MCF 10A (cell line): ENCODE measurements at regions not wholly inside any gene's neighbourhood (a gene's known extent, or its start where the extent isn't known, plus 50 kb on each side); places are given as distances from the start of the nearest gene placed in this dataset.

Experiments
- BruUV-seq: library from RNA; stranded (reverse); fragments of 400-500 nt; replicated peaks from 2 replicates; lab custom pipeline; 2021; lab: Mats Ljungman, UMichigan
- CTCF ChIA-PET: fragments of 300-600 bp; sonication (Branson Sonifier 250); formaldehyde crosslinking; extraction: SDS; loops from one replicate; lab custom pipeline; 2021; ENCODE audit warnings: antibody characterized with exemption, inconsistent platforms; lab: Yijun Ruan, JAX
- POLR2A ChIA-PET: fragments of 300-600, 350-650 bp; sonication (Branson Sonifier 250); formaldehyde crosslinking; extraction: SDS; loops from one replicate; lab custom pipeline; 2020; ENCODE audit warnings: antibody characterized with exemption, inconsistent platforms; lab: Yijun Ruan, JAX
- DNase-seq: peaks from one replicate; pipeline ENCODE4 v3.0.0-alpha.2; 2018; ENCODE audit not compliant: unreplicated experiment
- H3K27ac Mint-ChIP-seq: one replicate; pipeline ENCODE4 v1.8.0; 2022; ENCODE audit warnings: mild to moderate bottlenecking, low read depth, mixed read lengths; ENCODE audit not compliant: unreplicated experiment
- H3K27me3 Mint-ChIP-seq: one replicate; pipeline ENCODE4 v1.8.0; 2022; ENCODE audit warnings: mixed read lengths; ENCODE audit not compliant: insufficient read depth, unreplicated experiment
- H3K36me3 Mint-ChIP-seq: one replicate; pipeline ENCODE4 v1.8.0; 2022; ENCODE audit warnings: mild to moderate bottlenecking, moderate library complexity, mixed read lengths; ENCODE audit not compliant: insufficient read depth, unreplicated experiment
- H3K4me1 Mint-ChIP-seq: one replicate; pipeline ENCODE4 v1.8.0; 2022; ENCODE audit warnings: mixed read lengths; ENCODE audit not compliant: insufficient read depth, unreplicated experiment
- H3K4me3 Mint-ChIP-seq: one replicate; pipeline ENCODE4 v1.8.0; 2022; ENCODE audit warnings: mild to moderate bottlenecking, moderate library complexity, mixed read lengths; ENCODE audit not compliant: unreplicated experiment
- H3K9me3 Mint-ChIP-seq: one replicate; pipeline ENCODE4 v1.8.0; 2022; ENCODE audit warnings: mixed read lengths; ENCODE audit not compliant: unreplicated experiment
- CTCF ChIP-seq: fragments of 200-600 bp; IDR thresholded peaks from one replicate; pipeline ENCODE4 v1.8.0; 2022; ENCODE audit warnings: antibody characterized with exemption, mild to moderate bottlenecking; ENCODE audit not compliant: unreplicated experiment
- intact Hi-C: fragments of 100-400 bp; cut with micrococcal nuclease; formaldehyde crosslinking; loops from 2 replicates; pipeline ENCODE4 v1.14.1; 2022

- CTCF ChIA-PET: interaction anchor here (0.5 to 4.7 kb wide), 20 partner anchors 10 to 617 kb away, joined by 3 to 42 read pairs (median 4); partner anchors contain the start of gene RBBP8
- Mint-ChIP-seq H3K27me3 (no peaks in the 10 kb centered on the region), H3K27ac (peak overlapping the region; percentile 71), H3K4me1 (peaks cover 58% of the 10 kb centered on the region), H3K36me3 (no peaks in the 10 kb centered on the region), H3K4me3 (no peak overlapping the region), H3K9me3 (no peaks in the 10 kb centered on the region)
- no peak for TF ChIP-seq CTCF
- BruUV-seq: no TSS peak
- POLR2A ChIA-PET: interaction anchor here (0.6 to 5.3 kb wide), 14 partner anchors 11 to 684 kb away, joined by 3 to 76 read pairs (median 6); partner anchors contain the start of gene RBBP8
- intact Hi-C loops: loop anchor here (1.0 to 5.0 kb wide), 3 partner anchors 34 to 137 kb away; partner anchors contain the start of gene RBBP8
- DNase-seq: no peak
Measured at GRCh38 chr18:22846697-22847096, 86.4 kb upstream of the RBBP8 start.

DNA sequence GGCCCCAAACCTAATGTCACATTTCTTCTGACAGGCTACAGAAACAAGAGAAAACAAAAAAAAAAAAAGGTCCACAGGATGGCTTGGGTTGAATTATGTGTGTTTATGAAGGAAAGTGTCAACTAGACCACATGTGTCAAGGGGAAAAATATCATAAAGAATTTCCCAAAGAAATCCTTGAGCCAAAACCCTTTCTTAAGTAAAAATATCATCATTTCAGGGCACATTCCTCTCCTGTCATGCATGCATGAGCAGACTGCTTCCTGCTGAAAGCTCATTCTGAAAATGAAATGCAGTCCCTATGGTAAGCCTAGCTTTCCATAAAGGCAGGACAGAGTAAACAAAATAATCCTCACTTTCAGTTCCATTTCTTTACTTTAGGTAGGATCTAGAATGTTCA lies 85.7 kb upstream of the RBBP8 start:
- no TSS peak for BruUV-seq
- no peaks in the 10 kb centered on the region for H3K27me3 Mint-ChIP-seq
- no peak overlapping the region for H3K4me3 Mint-ChIP-seq
- H3K9me3 Mint-ChIP-seq: no peaks in the 10 kb centered on the region
- no peaks in the 10 kb centered on the region for H3K36me3 Mint-ChIP-seq
- intact Hi-C loops: loop anchor here (2.0 to 5.0 kb wide), 2 partner anchors 35 to 85 kb away; partner anchors contain the start of gene RBBP8
- H3K4me1 Mint-ChIP-seq: peaks cover 51% of the 10 kb centered on the region
- no peak for DNase-seq
- TF ChIP-seq CTCF: no peak
- peak overlapping the region; percentile 71 for H3K27ac Mint-ChIP-seq
- POLR2A ChIA-PET: interaction anchor here (0.6 to 5.3 kb wide), 21 partner anchors 8 to 575 kb away, joined by 3 to 76 read pairs (median 7); partner anchors contain the start of gene RBBP8
- CTCF ChIA-PET: interaction anchor here (0.7 to 4.7 kb wide), 17 partner anchors 9 to 617 kb away, joined by 3 to 42 read pairs (median 5); no protein-coding TSS in a partner anchor

- BruUV-seq: no TSS peak
- no peaks in the 10 kb centered on the region for H3K36me3 Mint-ChIP-seq
- no peaks in the 10 kb centered on the region for H3K9me3 Mint-ChIP-seq
- ChIA-PET POLR2A (interaction anchor here (0.6 to 5.3 kb wide), 25 partner anchors 9 to 575 kb away, joined by 3 to 76 read pairs (median 5); partner anchors contain the start of gene RBBP8), CTCF (interaction anchor here (0.7 to 4.7 kb wide), 11 partner anchors 10 to 136 kb away, joined by 3 to 42 read pairs (median 6); no protein-coding TSS in a partner anchor)
- TF ChIP-seq CTCF: no peak
- H3K27ac Mint-ChIP-seq: peak overlapping the region; percentile 71
- peak overlapping the region; percentile 14 for H3K4me3 Mint-ChIP-seq
- H3K4me1 Mint-ChIP-seq: peaks cover 49% of the 10 kb centered on the region
- no peak for DNase-seq
- intact Hi-C loops: loop anchor here (2.0 to 5.0 kb wide), 2 partner anchors 36 to 85 kb away; partner anchors contain the start of gene RBBP8
- no peaks in the 10 kb centered on the region for H3K27me3 Mint-ChIP-seq
Measured at GRCh38 chr18:22847867-22848451, 85.2 kb upstream of the RBBP8 start.

DNA sequence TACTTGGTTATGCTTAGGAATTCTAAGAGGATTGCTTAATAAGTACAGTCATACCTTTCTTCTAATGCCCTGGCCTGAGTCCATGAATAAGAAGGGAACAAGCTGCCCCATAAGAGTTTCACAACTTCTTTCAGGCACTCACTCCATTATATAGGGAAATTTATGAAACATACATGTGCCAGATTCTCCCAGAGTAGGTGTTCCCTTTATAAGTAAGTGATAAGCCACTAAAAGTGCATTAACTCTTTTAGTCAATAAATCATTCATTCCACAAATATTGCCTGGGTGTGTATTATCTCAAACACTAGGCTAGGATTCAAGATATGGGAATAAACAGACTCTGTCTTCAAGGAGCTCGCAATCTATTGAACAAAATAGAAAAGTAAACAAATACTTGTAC lies 84.5 kb upstream of the RBBP8 start:
- Mint-ChIP-seq H3K27ac (peak overlapping the region; percentile 71), H3K9me3 (no peaks in the 10 kb centered on the region), H3K4me3 (no peak overlapping the region), H3K4me1 (peaks cover 44% of the 10 kb centered on the region), H3K27me3 (no peaks in the 10 kb centered on the region), H3K36me3 (no peaks in the 10 kb centered on the region)
- no peak for TF ChIP-seq CTCF
- POLR2A ChIA-PET: interaction anchor here (0.6 to 5.3 kb wide), 29 partner anchors 9 to 994 kb away, joined by 3 to 76 read pairs (median 5); partner anchors contain the start of genes CABLES1 and RBBP8
- CTCF ChIA-PET: interaction anchor here (0.7 to 4.7 kb wide), 7 partner anchors 9 to 182 kb away, joined by 3 to 42 read pairs (median 6); no protein-coding TSS in a partner anchor
- peak; percentile 97 for DNase-seq
- no TSS peak for BruUV-seq
- intact Hi-C loops: loop anchor here (5.0 kb wide), 1 partner anchor 36 kb away; no protein-coding TSS in a partner anchor
